GM21737 (cell line): ENCODE measurements at regions not wholly inside any gene's neighbourhood (a gene's known extent, or its start where the extent isn't known, plus 50 kb on each side); places are given as distances from the start of the nearest gene placed in this dataset.

Source experiments
- ATAC-seq: cut with Tn5 transposase; IDR thresholded peaks from one replicate; pipeline ENCODE4 v1.9.1; 2021; ENCODE audit warnings: mild to moderate bottlenecking, moderate library complexity; ENCODE audit not compliant: unreplicated experiment

GRCh38 chr9:88658311-88658822 lies 123.4 kb downstream of the NXNL2 start:
- ATAC-seq: no peak

GRCh38 chr9:88659126-88659525 lies 124.1 kb downstream of the NXNL2 start:
- ATAC-seq: no peak

GRCh38 chr9:88660611-88661010 lies 125.6 kb downstream of the NXNL2 start:
- no peak for ATAC-seq

- no peak for ATAC-seq
Observed at GRCh38 chr9:88661759-88662158, 126.8 kb downstream of the NXNL2 start.

- ATAC-seq: no peak
Observed at GRCh38 chr9:88663771-88664419, 128.9 kb downstream of the NXNL2 start.

GRCh38 chr9:88664773-88665172 lies 129.8 kb downstream of the NXNL2 start:
- ATAC-seq: no peak

GRCh38 chr9:88672874-88673689 lies 138.1 kb downstream of the NXNL2 start:
- no peak for ATAC-seq

GRCh38 chr9:88673886-88674285 lies 138.9 kb downstream of the NXNL2 start:
- no peak for ATAC-seq

GRCh38 chr9:88676644-88677043 lies 141.7 kb downstream of the NXNL2 start:
- no peak for ATAC-seq

- no peak for ATAC-seq
Observed at GRCh38 chr9:88678008-88678407, 143.0 kb downstream of the NXNL2 start.

- ATAC-seq: no peak
Observed at GRCh38 chr9:88678431-88678830, 143.5 kb downstream of the NXNL2 start.

GRCh38 chr9:88680041-88680440 lies 145.1 kb downstream of the NXNL2 start:
- no peak for ATAC-seq

GRCh38 chr9:88680505-88681160 lies 145.7 kb downstream of the NXNL2 start:
- ATAC-seq: no peak

GRCh38 chr9:88681434-88681833 lies 146.5 kb downstream of the NXNL2 start:
- ATAC-seq: no peak

- ATAC-seq: no peak
Observed at GRCh38 chr9:88682431-88682831, 147.5 kb downstream of the NXNL2 start.

GRCh38 chr9:88684046-88684445 lies 149.1 kb downstream of the NXNL2 start:
- no peak for ATAC-seq

- ATAC-seq: no peak
Observed at GRCh38 chr9:88684845-88685244, 149.9 kb downstream of the NXNL2 start.

GRCh38 chr9:88685966-88686365 lies 151.0 kb downstream of the NXNL2 start:
- no peak for ATAC-seq

GRCh38 chr9:88689509-88690298 lies 154.7 kb downstream of the NXNL2 start:
- no peak for ATAC-seq

GRCh38 chr9:88690628-88691027 lies 155.7 kb downstream of the NXNL2 start:
- ATAC-seq: no peak

GRCh38 chr9:88691091-88691490 lies 156.1 kb downstream of the NXNL2 start:
- no peak for ATAC-seq
